ENCODE measurements at regions not wholly inside any gene's neighbourhood (a gene's known extent, or its start where the extent isn't known, plus 50 kb on each side); places are given as distances from the start of the nearest gene placed in this dataset.

DNA sequence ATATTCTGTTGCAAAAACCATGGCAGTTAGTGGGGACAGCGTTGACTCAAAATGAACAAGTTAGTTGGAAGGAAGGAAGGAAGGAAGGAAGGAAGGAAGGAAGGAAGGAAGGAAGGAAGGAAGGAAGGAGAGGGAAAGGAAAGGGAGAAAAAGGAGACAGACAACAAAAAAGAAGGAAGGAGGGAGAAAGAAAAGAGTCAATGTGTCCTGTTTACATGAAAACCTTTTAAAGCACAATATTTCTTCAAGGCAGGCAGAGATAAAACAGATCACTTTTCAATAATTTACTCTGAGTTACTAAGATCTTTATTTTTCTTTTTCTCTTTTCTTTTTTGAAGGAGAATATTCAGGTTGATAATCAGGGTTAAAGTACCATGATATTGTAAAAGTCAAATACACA is 99.4 kb downstream of the CCER1 start:
- no peak for DNase-seq (ENCODE audit: extremely low read depth, insufficient read length)
- no peak overlapping the region for H3K4me3 ChIP-seq (replicated peaks; ENCODE audit: low read depth, low read length)
- H3K27me3 ChIP-seq (replicated peaks; ENCODE audit: control insufficient read depth, insufficient read depth, low read length): no peaks in the 10 kb centered on the region
- H3K36me3 ChIP-seq (ENCODE audit: control insufficient read depth, insufficient read depth, low read length): no peaks in the 10 kb centered on the region
- TF ChIP-seq, protein P1, sequence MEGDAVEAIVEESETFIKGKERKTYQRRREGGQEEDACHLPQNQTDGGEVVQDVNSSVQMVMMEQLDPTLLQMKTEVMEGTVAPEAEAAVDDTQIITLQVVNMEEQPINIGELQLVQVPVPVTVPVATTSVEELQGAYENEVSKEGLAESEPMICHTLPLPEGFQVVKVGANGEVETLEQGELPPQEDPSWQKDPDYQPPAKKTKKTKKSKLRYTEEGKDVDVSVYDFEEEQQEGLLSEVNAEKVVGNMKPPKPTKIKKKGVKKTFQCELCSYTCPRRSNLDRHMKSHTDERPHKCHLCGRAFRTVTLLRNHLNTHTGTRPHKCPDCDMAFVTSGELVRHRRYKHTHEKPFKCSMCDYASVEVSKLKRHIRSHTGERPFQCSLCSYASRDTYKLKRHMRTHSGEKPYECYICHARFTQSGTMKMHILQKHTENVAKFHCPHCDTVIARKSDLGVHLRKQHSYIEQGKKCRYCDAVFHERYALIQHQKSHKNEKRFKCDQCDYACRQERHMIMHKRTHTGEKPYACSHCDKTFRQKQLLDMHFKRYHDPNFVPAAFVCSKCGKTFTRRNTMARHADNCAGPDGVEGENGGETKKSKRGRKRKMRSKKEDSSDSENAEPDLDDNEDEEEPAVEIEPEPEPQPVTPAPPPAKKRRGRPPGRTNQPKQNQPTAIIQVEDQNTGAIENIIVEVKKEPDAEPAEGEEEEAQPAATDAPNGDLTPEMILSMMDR (IDR thresholded peaks at IDR 0.05; ENCODE audit: insufficient read depth, low read length, poor library complexity, severe bottlenecking): no peak

DNA sequence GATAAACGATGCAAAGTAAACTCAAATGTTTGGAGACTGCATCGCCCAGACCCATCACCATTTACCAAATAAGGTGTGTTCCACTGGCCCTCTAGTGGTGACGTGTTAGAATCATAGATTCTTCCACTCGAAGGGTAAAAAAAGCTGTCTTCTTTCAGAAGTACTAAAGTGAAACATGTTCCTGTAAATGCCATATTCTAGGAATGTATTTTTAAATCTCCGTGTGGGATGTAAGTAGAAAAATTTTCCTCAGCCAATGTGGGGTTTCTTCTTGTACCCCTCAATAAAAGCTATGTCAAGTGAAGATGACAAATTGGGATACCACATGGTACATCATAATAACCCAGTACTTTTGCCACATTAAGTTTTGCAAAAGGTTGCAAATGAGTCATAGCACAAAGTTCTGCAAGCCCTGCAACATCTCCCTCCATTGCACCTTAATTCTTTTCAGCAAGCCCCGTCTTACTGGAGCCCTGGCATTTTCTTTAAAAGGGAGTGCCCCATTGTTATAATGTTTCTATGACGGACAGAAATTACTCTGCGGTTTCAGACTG is 100.8 kb downstream of the CCER1 start:
- no peak overlapping the region for H3K4me3 ChIP-seq (replicated peaks; ENCODE audit: low read depth, low read length)
- TF ChIP-seq, protein P1 (IDR thresholded peaks at IDR 0.05; ENCODE audit: insufficient read depth, low read length, poor library complexity, severe bottlenecking): peak; percentile 80
- DNase-seq (ENCODE audit: extremely low read depth, insufficient read length): no peak
- H3K36me3 ChIP-seq (ENCODE audit: control insufficient read depth, insufficient read depth, low read length): no peaks in the 10 kb centered on the region
- no peaks in the 10 kb centered on the region for H3K27me3 ChIP-seq (replicated peaks; ENCODE audit: control insufficient read depth, insufficient read depth, low read length)

DNA sequence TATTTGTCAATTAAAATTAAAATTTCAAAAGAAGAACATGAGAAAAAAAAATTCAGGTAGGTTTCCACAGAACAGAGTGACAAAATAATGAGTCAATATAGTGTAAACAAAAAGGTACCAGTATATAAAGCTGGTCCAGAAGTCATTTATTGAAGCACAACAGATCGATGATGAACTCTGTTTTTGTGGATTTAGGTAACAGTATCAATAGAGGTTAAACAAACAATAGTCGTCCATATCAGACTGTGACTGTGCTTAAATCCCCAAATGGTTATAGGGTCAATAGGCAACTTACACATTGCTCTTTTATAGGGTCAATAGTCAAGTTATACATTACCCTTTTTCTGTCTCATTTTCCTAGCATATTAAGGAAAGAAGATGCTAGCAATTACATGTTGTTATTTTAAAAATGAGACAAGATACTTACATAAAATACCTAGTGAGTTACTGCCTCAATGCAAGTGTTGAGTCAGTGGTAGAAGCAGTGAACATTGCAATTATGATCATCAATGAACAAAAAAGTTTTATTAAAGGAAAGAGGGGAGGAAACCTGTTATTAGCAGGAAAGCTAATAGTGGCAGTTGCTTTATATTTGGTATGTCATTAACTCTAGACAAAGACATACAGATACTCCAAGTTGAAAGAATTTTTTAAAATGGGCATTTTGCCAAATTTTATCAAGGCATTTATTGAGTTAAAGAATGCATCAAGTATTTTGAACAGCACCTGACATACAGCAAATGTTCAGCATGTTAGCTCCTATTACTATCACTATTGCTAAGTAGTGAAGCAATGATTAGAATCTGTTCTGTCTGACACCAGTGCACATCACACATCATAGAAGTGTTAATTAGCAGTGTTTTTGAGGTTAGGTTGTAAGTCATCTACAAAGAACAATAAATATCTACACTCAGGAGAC is 102.9 kb downstream of the CCER1 start:
- TF ChIP-seq, protein P1 (IDR thresholded peaks at IDR 0.05; ENCODE audit: insufficient read depth, low read length, poor library complexity, severe bottlenecking): no peak
- Histone ChIP-seq H3K4me3 (replicated peaks; ENCODE audit: low read depth, low read length) (no peak overlapping the region), H3K36me3 (ENCODE audit: control insufficient read depth, insufficient read depth, low read length) (no peaks in the 10 kb centered on the region), H3K27me3 (replicated peaks; ENCODE audit: control insufficient read depth, insufficient read depth, low read length) (no peaks in the 10 kb centered on the region)
- no peak for DNase-seq (ENCODE audit: extremely low read depth, insufficient read length)

DNA sequence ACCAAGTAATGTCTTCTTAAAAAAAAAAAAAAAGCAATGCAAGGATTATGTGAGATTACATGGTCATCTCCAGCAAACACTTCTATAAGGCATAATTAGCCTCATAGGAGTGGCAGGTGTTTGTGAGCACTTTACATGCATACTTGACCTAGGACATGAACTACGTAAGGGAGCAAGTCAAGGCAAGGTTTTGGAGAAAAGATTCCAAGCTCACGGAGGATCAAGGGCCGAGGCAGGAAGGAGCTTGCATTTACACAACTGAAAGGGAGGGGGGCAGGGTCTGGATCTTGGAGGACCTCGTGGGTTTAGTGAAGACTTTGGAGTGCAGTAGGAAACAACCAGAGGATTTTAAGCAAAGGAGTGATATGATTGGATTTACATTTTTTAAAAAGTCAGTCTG is 112.5 kb downstream of the CCER1 start:
- Histone ChIP-seq H3K27me3 (replicated peaks; ENCODE audit: control insufficient read depth, insufficient read depth, low read length) (no peaks in the 10 kb centered on the region), H3K4me3 (replicated peaks; ENCODE audit: low read depth, low read length) (no peak overlapping the region), H3K36me3 (ENCODE audit: control insufficient read depth, insufficient read depth, low read length) (no peaks in the 10 kb centered on the region)
- TF ChIP-seq, protein P1 (IDR thresholded peaks at IDR 0.05; ENCODE audit: insufficient read depth, low read length, poor library complexity, severe bottlenecking): no peak
- no peak for DNase-seq (ENCODE audit: extremely low read depth, insufficient read length)

DNA sequence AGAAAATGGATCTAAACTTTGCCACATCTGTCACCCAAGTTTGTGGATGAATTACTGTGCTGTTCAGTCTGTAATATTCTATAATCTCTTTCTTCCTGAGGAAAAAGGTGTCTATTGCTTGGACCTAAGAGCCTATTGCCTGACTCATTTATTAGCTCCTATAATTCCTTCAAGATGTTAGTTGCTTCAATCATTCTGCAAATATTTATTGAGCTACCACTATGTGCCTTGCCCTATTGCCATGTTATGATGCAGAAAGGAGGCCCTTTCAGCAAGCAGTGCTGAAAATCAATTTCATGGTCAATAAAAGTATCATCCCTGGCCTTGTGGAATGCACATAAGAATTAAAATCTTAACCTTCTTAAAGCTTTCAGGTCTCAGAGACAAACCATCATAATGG is 113.6 kb downstream of the CCER1 start:
- TF ChIP-seq, protein P1 (IDR thresholded peaks at IDR 0.05; ENCODE audit: insufficient read depth, low read length, poor library complexity, severe bottlenecking): no peak
- DNase-seq (ENCODE audit: extremely low read depth, insufficient read length): no peak
- Histone ChIP-seq H3K36me3 (ENCODE audit: control insufficient read depth, insufficient read depth, low read length) (no peaks in the 10 kb centered on the region), H3K27me3 (replicated peaks; ENCODE audit: control insufficient read depth, insufficient read depth, low read length) (no peaks in the 10 kb centered on the region), H3K4me3 (replicated peaks; ENCODE audit: low read depth, low read length) (no peak overlapping the region)
